SKM-1 (cell line): ENCODE measurements at regions not wholly inside any gene's neighbourhood (a gene's known extent, or its start where the extent isn't known, plus 50 kb on each side); places are given as distances from the start of the nearest gene placed in this dataset.
"Not testable (repeated sequence)": the region's sequence is repeated elsewhere in the genome, so short reads cannot be mapped to it uniquely, and the experiment has no call there.

ENCODE experiments used
- DNase-seq: peaks from one replicate; lab custom pipeline; 2025; ENCODE audit not compliant: unreplicated experiment; lab: John Stamatoyannopoulos, UW

GRCh38 chr2:180559038-180559437 is 421.4 kb upstream of the UBE2E3 start:
- DNase-seq = no peak

GRCh38 chr2:180555391-180555965 is 424.9 kb upstream of the UBE2E3 start:
- no peak for DNase-seq

GRCh38 chr2:180554330-180554729 is 426.1 kb upstream of the UBE2E3 start:
- DNase-seq = no peak

- DNase-seq = no peak
These were observed 427.2 kb upstream of the UBE2E3 start for GRCh38 chr2:180553094-180553715.

- DNase-seq = no peak
These were observed 437.9 kb upstream of the UBE2E3 start for GRCh38 chr2:180542511-180542910.

- no peak for DNase-seq
These were observed 439.6 kb upstream of the UBE2E3 start for GRCh38 chr2:180540761-180541160.

GRCh38 chr2:180539541-180539940 is 440.9 kb upstream of the UBE2E3 start:
- DNase-seq = peak; percentile 59

GRCh38 chr2:180535289-180535688 is 445.1 kb upstream of the UBE2E3 start:
- DNase-seq = no peak

GRCh38 chr2:180531787-180532186 is 448.6 kb upstream of the UBE2E3 start:
- DNase-seq = not testable (repeated sequence)

- no peak for DNase-seq
These were observed 455.9 kb upstream of the UBE2E3 start for GRCh38 chr2:180524499-180524898.

- no peak for DNase-seq
These were observed 456.6 kb upstream of the UBE2E3 start for GRCh38 chr2:180523621-180524340.

- no peak for DNase-seq
These were observed 459.4 kb upstream of the UBE2E3 start for GRCh38 chr2:180520921-180521581.

GRCh38 chr2:180520206-180520605 is 460.2 kb upstream of the UBE2E3 start:
- DNase-seq = no peak

GRCh38 chr2:180519276-180519675 is 461.1 kb upstream of the UBE2E3 start:
- no peak for DNase-seq

GRCh38 chr2:180516232-180516631 is 464.2 kb upstream of the UBE2E3 start:
- no peak for DNase-seq

- DNase-seq = no peak
These were observed 467.0 kb upstream of the UBE2E3 start for GRCh38 chr2:180513389-180513788.

GRCh38 chr2:180508458-180508857 is 471.9 kb upstream of the UBE2E3 start:
- no peak for DNase-seq

GRCh38 chr2:180507028-180507427 is 473.4 kb upstream of the UBE2E3 start:
- no peak for DNase-seq

GRCh38 chr2:180505203-180505602 is 475.2 kb upstream of the UBE2E3 start:
- DNase-seq = no peak

GRCh38 chr2:180497621-180498152 is 482.7 kb upstream of the UBE2E3 start:
- DNase-seq = no peak

- DNase-seq = no peak
These were observed 484.8 kb upstream of the UBE2E3 start for GRCh38 chr2:180495606-180496005.

- no peak for DNase-seq
These were observed 486.1 kb upstream of the UBE2E3 start for GRCh38 chr2:180494286-180494685.
